AG09319 (cell line): ENCODE measurements at regions not wholly inside any gene's neighbourhood (a gene's known extent, or its start where the extent isn't known, plus 50 kb on each side); places are given as distances from the start of the nearest gene placed in this dataset.

ENCODE experiments used
- DNase-seq: peaks from one replicate; pipeline ENCODE4 v3.0.0-alpha.2; 2010; ENCODE audit warnings: low read depth; ENCODE audit errors: extremely low read depth
- TF ChIP-seq, protein P1 (sequence below): IDR thresholded peaks from 2 replicates; pipeline ENCODE4 v1.5.1; 2011; ENCODE audit warnings: low read depth, mild to moderate bottlenecking, inconsistent platforms, low read length, moderate library complexity

DNA sequence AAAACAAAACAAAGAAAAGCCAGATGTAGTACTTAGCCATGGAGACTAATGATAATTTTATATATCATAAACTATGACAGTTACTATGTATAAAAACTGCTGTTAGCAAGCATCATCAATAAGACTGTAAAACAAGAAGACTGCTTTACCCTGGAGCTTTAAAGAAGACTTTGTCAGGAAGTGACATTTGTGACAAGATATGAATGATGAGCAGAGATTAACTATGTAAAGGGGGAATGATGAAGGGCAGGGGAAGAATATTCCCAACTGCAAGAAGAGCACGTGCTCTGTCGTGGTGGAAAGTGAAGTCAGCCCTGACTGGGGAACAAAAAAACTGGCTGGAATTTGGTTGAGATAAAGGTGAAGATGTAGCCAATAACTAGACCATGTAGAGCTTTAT, 617.1 kb upstream of the AMOT start:
- DNase-seq, result no peak
- TF ChIP-seq, protein P1, sequence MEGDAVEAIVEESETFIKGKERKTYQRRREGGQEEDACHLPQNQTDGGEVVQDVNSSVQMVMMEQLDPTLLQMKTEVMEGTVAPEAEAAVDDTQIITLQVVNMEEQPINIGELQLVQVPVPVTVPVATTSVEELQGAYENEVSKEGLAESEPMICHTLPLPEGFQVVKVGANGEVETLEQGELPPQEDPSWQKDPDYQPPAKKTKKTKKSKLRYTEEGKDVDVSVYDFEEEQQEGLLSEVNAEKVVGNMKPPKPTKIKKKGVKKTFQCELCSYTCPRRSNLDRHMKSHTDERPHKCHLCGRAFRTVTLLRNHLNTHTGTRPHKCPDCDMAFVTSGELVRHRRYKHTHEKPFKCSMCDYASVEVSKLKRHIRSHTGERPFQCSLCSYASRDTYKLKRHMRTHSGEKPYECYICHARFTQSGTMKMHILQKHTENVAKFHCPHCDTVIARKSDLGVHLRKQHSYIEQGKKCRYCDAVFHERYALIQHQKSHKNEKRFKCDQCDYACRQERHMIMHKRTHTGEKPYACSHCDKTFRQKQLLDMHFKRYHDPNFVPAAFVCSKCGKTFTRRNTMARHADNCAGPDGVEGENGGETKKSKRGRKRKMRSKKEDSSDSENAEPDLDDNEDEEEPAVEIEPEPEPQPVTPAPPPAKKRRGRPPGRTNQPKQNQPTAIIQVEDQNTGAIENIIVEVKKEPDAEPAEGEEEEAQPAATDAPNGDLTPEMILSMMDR, result no peak

DNA sequence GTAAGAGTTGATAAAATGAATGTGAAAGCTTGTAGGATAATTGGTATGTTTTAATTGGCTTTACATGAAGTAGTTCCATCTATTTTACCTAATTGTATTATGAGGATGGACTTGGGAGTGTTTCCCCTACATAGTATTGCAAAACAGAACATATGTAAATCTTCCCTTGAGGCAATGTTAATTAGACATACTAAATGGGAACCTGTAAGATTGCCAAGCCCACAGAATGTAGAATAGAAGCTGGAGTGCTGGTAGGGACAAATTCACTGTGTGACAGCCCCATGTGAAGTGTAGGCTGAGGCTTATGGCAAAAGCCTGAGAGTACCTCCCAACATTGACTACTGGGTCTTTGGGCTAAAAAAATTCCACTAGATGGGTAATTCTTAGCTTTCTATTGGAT, 615.0 kb upstream of the AMOT start:
- TF ChIP-seq, protein P1, result no peak

DNA sequence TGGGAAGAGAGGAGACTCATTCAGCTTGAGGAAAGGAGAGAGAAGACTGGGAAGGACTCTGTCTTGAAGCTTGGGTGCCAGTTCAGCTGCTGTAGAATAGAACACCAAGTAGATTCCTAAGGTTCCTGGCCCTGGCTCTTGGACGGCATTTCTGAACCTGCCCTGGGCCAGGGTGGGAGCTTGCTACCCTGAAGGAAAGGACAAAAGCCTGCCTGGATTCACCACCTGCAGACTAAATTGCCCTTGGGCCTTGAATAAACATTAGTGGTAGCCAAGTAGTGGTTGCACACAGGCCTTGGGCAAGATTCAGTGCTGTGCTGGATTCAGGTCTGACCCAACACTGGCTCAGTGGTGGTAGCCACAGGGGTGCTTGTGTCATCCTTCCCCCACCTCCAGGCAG, 588.4 kb upstream of the AMOT start:
- TF ChIP-seq, protein P1, result no peak
- no peak for DNase-seq

More for the DNA sequence above, 615.0 kb upstream of the AMOT start:
- no peak for DNase-seq

DNA sequence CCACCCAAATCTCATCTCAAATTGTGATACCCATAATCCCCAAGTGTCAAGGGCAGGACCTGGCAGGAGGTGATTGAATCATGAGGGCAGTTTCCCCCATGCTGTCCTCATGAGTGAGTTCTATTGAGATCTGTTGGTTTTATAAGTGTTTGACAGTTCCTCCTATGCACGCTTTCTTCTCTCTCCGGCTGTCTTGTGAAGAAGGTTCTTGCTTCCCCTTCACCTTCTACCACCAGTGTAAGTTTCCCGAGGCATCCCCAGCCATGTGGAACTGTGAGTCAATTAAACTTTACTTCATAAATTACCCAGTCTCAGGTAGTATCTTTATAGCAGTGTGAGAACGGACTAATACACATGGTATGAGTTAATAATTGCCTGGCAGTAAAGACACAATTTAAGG, 581.7 kb upstream of the AMOT start:
- TF ChIP-seq, protein P1, result no peak
- no peak for DNase-seq

DNA sequence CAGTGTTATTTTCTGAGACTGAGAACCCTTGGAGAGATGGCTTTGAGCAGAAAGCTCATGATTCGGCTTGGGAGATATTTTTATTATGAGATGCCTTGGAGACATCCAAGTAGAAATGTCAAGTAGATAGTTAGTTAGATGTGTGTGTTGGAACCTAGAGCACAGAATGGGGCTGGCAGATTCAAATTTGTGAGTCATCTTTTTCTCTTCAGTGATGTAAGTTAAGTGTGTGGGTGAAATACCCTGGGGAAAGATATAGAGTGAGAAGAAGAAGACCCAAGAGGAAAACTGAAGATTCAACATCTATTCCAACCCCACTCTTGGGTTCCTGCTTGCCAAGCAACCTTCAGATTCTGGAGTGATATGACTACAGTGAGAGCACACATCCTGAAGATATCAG, 580.8 kb upstream of the AMOT start:
- no peak for DNase-seq

DNA sequence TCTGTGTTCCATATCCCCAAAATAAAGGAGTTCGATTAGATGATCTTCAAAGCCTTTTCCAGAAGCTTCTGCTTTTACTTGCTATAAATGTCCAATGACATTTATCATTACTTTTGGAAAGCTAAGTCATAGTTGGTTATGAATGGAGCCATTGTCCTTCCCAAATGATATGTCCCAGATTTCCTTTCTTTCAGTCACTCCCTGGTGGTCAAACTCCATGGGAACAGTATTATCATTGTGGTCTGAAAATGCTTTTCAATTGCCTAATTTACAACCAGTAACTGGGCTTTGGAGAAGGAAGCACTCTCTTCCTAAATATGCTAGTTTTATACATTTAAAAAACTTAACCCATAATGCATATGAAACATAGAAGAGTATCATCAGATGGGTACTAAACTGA, 571.5 kb upstream of the AMOT start:
- DNase-seq, result no peak
- TF ChIP-seq, protein P1, result no peak

More for the DNA sequence above, 580.8 kb upstream of the AMOT start:
- TF ChIP-seq, protein P1, result no peak

DNA sequence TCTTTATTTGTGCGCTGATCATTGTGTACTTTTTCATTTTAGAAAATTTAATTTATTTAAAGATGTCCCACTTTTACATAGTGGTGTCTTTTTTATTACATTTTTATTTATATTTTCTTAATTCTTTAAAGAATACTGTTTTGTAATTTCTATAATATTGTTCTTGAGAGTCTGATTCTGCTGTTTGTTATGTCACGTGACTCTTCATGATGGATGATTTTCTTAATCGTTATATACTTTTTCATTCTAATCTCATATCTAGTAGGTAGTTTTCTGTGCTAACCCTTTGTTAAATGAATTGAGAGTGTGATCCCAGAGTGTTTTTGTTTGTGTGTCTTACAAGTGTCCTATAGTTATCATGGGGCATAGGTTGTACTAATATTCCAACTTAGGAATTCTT, 568.2 kb upstream of the AMOT start:
- DNase-seq, result no peak
- TF ChIP-seq, protein P1, result no peak
